Fibroblast of lung (primary cell): ENCODE measurements at regions not wholly inside any gene's neighbourhood (a gene's known extent, or its start where the extent isn't known, plus 50 kb on each side); places are given as distances from the start of the nearest gene placed in this dataset.

ENCODE experiments used
- DNase-seq, 2 donors: peaks; one replicate each; pipeline versions ENCODE4 v3.0.0 to v3.0.0-alpha.2; 2010; ENCODE audit warnings: low read depth in 2 of 2
- H2AFZ ChIP-seq: 2 replicates; pipeline ENCODE4 v1.5.1; 2012; ENCODE audit warnings: low read length, control low read depth, inconsistent platforms
- H3K27ac ChIP-seq: 2 replicates; pipeline ENCODE4 v1.5.1; 2011; ENCODE audit warnings: low read length, control low read depth; ENCODE audit not compliant: insufficient read depth
- H3K27me3 ChIP-seq: 2 replicates; pipeline ENCODE4 v1.5.1; 2011; ENCODE audit warnings: mild to moderate bottlenecking, low read length; ENCODE audit not compliant: control insufficient read depth, insufficient read depth
- H3K36me3 ChIP-seq: 2 replicates; pipeline ENCODE4 v1.5.1; 2011; ENCODE audit warnings: low read length; ENCODE audit not compliant: control insufficient read depth, insufficient read depth
- H3K4me1 ChIP-seq: 2 replicates; pipeline ENCODE4 v1.5.1; 2011; ENCODE audit warnings: low read length; ENCODE audit not compliant: control insufficient read depth, insufficient read depth; ENCODE audit errors: extremely low read depth
- H3K4me2 ChIP-seq: 2 replicates; pipeline ENCODE4 v1.5.1; 2011; ENCODE audit warnings: low read length, control low read depth; ENCODE audit not compliant: insufficient read depth; ENCODE audit errors: extremely low read depth
- H3K4me3 ChIP-seq, 4 experiments: fragments of 200-600 bp in 1 of 4; sonication (generic) in 1 of 4; replicated peaks in 1 of 4; 2 replicates each; pipeline ENCODE4 v1.5.1; 2011 to 2016; ENCODE audit warnings: low read length in 4 of 4, low read depth in 3 of 4, mild to moderate bottlenecking in 3 of 4, control low read depth in 2 of 4, inconsistent platforms in 1 of 4, mixed read lengths in 1 of 4; ENCODE audit not compliant: insufficient read depth in 1 of 4; ENCODE audit errors: control extremely low read depth in 1 of 4
- H3K79me2 ChIP-seq: 2 replicates; pipeline ENCODE4 v1.5.1; 2012; ENCODE audit warnings: mild to moderate bottlenecking, low read length, inconsistent platforms; ENCODE audit not compliant: control insufficient read depth, insufficient read depth
- H3K9ac ChIP-seq: 2 replicates; pipeline ENCODE4 v1.5.1; 2011; ENCODE audit warnings: mild to moderate bottlenecking, low read length, control low read depth; ENCODE audit not compliant: insufficient read depth
- H3K9me3 ChIP-seq: 2 replicates; pipeline ENCODE4 v1.5.1; 2012; ENCODE audit warnings: low read depth, low read length; ENCODE audit not compliant: control insufficient read depth, insufficient read depth
- H4K20me1 ChIP-seq: 2 replicates; pipeline ENCODE4 v1.5.1; 2011; ENCODE audit warnings: low read length; ENCODE audit not compliant: control insufficient read depth, insufficient read depth; ENCODE audit errors: extremely low read depth
- EZH2 ChIP-seq: IDR thresholded peaks from 2 replicates; pipeline ENCODE4 v1.5.1; 2012; ENCODE audit warnings: low read length, control low read depth, mild to moderate bottlenecking; ENCODE audit errors: missing control alignments
- TF ChIP-seq, protein P1 (sequence below), 2 donors: IDR thresholded peaks in 1 of 2; conservative IDR thresholded peaks in 1 of 2; 1 replicate in 1 of 2; 2 replicates in 1 of 2; pipeline ENCODE4 v1.5.1; 2011 to 2012; ENCODE audit warnings: low read length in 2 of 2, control low read depth in 1 of 2, inconsistent platforms in 1 of 2, low read depth in 1 of 2, mild to moderate bottlenecking in 1 of 2

- H3K9me3 ChIP-seq = no peaks in the 10 kb centered on the region
- no peak overlapping the region for H2AFZ ChIP-seq
- H3K4me1 ChIP-seq = no peaks in the 10 kb centered on the region
- TF ChIP-seq, protein P1, sequence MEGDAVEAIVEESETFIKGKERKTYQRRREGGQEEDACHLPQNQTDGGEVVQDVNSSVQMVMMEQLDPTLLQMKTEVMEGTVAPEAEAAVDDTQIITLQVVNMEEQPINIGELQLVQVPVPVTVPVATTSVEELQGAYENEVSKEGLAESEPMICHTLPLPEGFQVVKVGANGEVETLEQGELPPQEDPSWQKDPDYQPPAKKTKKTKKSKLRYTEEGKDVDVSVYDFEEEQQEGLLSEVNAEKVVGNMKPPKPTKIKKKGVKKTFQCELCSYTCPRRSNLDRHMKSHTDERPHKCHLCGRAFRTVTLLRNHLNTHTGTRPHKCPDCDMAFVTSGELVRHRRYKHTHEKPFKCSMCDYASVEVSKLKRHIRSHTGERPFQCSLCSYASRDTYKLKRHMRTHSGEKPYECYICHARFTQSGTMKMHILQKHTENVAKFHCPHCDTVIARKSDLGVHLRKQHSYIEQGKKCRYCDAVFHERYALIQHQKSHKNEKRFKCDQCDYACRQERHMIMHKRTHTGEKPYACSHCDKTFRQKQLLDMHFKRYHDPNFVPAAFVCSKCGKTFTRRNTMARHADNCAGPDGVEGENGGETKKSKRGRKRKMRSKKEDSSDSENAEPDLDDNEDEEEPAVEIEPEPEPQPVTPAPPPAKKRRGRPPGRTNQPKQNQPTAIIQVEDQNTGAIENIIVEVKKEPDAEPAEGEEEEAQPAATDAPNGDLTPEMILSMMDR (conservative IDR thresholded peaks at IDR 0.05 in 1 of 2, IDR thresholded peaks at IDR 0.05 in 1 of 2; ENCODE audit: low read depth in 1 of 2, low read length in 2 of 2) = no peak
- TF ChIP-seq EZH2 = no peak
- no peaks in the 10 kb centered on the region for H3K36me3 ChIP-seq
- H3K4me3 ChIP-seq = no peak overlapping the region
- no peak for DNase-seq
- H3K79me2 ChIP-seq = no peaks in the 10 kb centered on the region
- no peaks in the 10 kb centered on the region for H4K20me1 ChIP-seq
- no peak overlapping the region for H3K4me2 ChIP-seq
- no peak overlapping the region for H3K27ac ChIP-seq
- no peak overlapping the region for H3K9ac ChIP-seq
- no peaks in the 10 kb centered on the region for H3K27me3 ChIP-seq
These were observed 404.5 kb upstream of the LRRC7 start for GRCh38 chr1:69163241-69163640.

GRCh38 chr1:69163779-69164178 is 403.9 kb upstream of the LRRC7 start:
- no peaks in the 10 kb centered on the region for H3K9me3 ChIP-seq
- DNase-seq = no peak
- H3K79me2 ChIP-seq = no peaks in the 10 kb centered on the region
- H3K4me1 ChIP-seq = no peaks in the 10 kb centered on the region
- H2AFZ ChIP-seq = no peak overlapping the region
- no peak overlapping the region for H3K4me3 ChIP-seq
- no peaks in the 10 kb centered on the region for H3K36me3 ChIP-seq
- H3K27ac ChIP-seq = no peak overlapping the region
- no peaks in the 10 kb centered on the region for H4K20me1 ChIP-seq
- TF ChIP-seq, protein P1 (conservative IDR thresholded peaks at IDR 0.05 in 1 of 2, IDR thresholded peaks at IDR 0.05 in 1 of 2; ENCODE audit: low read depth in 1 of 2, low read length in 2 of 2) = no peak
- no peak for TF ChIP-seq EZH2
- no peaks in the 10 kb centered on the region for H3K27me3 ChIP-seq
- H3K4me2 ChIP-seq = no peak overlapping the region
- no peak overlapping the region for H3K9ac ChIP-seq

GRCh38 chr1:69167876-69168275 is 399.8 kb upstream of the LRRC7 start:
- H2AFZ ChIP-seq = no peak overlapping the region
- H3K27me3 ChIP-seq = no peaks in the 10 kb centered on the region
- no peak overlapping the region for H3K4me3 ChIP-seq
- H3K4me2 ChIP-seq = no peak overlapping the region
- H3K9me3 ChIP-seq = no peaks in the 10 kb centered on the region
- H3K4me1 ChIP-seq = no peaks in the 10 kb centered on the region
- TF ChIP-seq EZH2 = no peak
- TF ChIP-seq, protein P1 (conservative IDR thresholded peaks at IDR 0.05 in 1 of 2, IDR thresholded peaks at IDR 0.05 in 1 of 2; ENCODE audit: low read depth in 1 of 2, low read length in 2 of 2) = no peak
- no peaks in the 10 kb centered on the region for H3K79me2 ChIP-seq
- peak; percentile 31 for DNase-seq
- H4K20me1 ChIP-seq = no peaks in the 10 kb centered on the region
- no peak overlapping the region for H3K9ac ChIP-seq
- H3K36me3 ChIP-seq = no peaks in the 10 kb centered on the region
- no peak overlapping the region for H3K27ac ChIP-seq
